Natural killer cell (primary cell): ENCODE measurements at regions not wholly inside any gene's neighbourhood (a gene's known extent, or its start where the extent isn't known, plus 50 kb on each side); places are given as distances from the start of the nearest gene placed in this dataset.

Source experiments
- ATAC-seq, 3 donors: fragments of 150-1000 bp in 2 of 3; fragments of 200-7000 bp in 1 of 3; cut with Tn5 transposase; 1 replicate in 1 of 3; 2 replicates in 2 of 3; pipeline ENCODE4 v1.10.0; 2021; ENCODE audit warnings: mild to moderate bottlenecking in 2 of 3, moderate library complexity in 2 of 3
- DNase-seq, 2 donors: peaks; one replicate each; pipeline versions ENCODE4 v3.0.0 to v3.0.0-alpha.2; 2013 to 2021; ENCODE audit warnings: mixed read lengths in 1 of 2
- H3K27ac ChIP-seq: one replicate; pipeline ENCODE4 v1.5.1; 2013; ENCODE audit warnings: mild to moderate bottlenecking, low read length
- H3K27me3 ChIP-seq: one replicate; pipeline ENCODE4 v1.6.1; 2013; ENCODE audit warnings: low read length; ENCODE audit not compliant: control insufficient read depth, insufficient read depth
- H3K36me3 ChIP-seq: one replicate; pipeline ENCODE4 v1.6.1; 2013; ENCODE audit warnings: low read length; ENCODE audit not compliant: control insufficient read depth, insufficient read depth
- H3K4me1 ChIP-seq: one replicate; pipeline ENCODE4 v1.6.1; 2013; ENCODE audit warnings: low read length; ENCODE audit not compliant: control insufficient read depth, insufficient read depth
- H3K4me3 ChIP-seq: one replicate; pipeline ENCODE4 v1.5.1; 2013; ENCODE audit warnings: low read length
- H3K9me3 ChIP-seq: one replicate; pipeline ENCODE4 v1.6.1; 2013; ENCODE audit warnings: low read length; ENCODE audit not compliant: control insufficient read depth, insufficient read depth
- H3K27ac Mint-ChIP-seq, 2 donors: one replicate each; pipeline ENCODE4 v1.8.0; 2022; ENCODE audit warnings: mild to moderate bottlenecking in 2 of 2, mixed read lengths in 2 of 2, moderate library complexity in 1 of 2
- H3K27me3 Mint-ChIP-seq, 2 donors: one replicate each; pipeline ENCODE4 v1.8.0; 2022; ENCODE audit warnings: low read depth in 2 of 2, mixed read lengths in 2 of 2
- H3K36me3 Mint-ChIP-seq: one replicate; pipeline ENCODE4 v1.8.0; 2022; ENCODE audit warnings: mixed read lengths
- H3K4me1 Mint-ChIP-seq, 2 donors: one replicate each; pipeline ENCODE4 v1.8.0; 2022; ENCODE audit warnings: mixed read lengths in 2 of 2
- H3K4me3 Mint-ChIP-seq: one replicate; pipeline ENCODE4 v1.8.0; 2022; ENCODE audit warnings: mild to moderate bottlenecking, moderate library complexity, mixed read lengths
- H3K9me3 Mint-ChIP-seq, 2 donors: one replicate each; pipeline ENCODE4 v1.8.0; 2022; ENCODE audit warnings: mixed read lengths in 2 of 2
- WGBS: methylation state at CpG from one replicate; pipeline ENCODE4 v1.1.7; 2013; ENCODE audit warnings: missing lambda C conversion rate; ENCODE audit not compliant: insufficient coverage; 5-methylcytosine and 5-hydroxymethylcytosine counted together
- intact Hi-C: fragments of 100-400 bp; cut with micrococcal nuclease; formaldehyde crosslinking; loops from one replicate; pipeline ENCODE4 v1.14.2; 2022
- TF ChIP-seq, protein P1 (sequence below): fragments of 200-600 bp; IDR thresholded peaks from one replicate; pipeline ENCODE4 v1.8.0; 2022; ENCODE audit warnings: antibody characterized with exemption

DNA sequence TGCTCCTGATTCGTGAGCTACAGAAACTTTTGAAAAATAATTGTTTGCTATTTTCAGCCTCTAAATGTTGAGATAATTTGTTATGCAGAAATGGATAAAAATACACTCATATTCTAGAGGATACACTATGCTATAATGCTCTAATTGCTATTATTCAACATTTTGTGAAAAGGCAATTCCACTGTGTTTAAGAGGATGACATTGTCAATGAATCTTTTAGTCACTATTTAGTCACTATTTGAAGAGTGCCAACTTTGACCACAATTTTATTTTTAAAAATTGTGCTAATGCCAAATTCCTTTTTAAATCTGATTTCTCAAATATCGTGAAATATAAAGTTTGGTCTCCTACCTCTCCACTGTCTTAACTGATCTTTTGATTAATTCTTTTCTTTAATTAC is 604.9 kb upstream of the KCNMB2 start:
- TF ChIP-seq, protein P1, sequence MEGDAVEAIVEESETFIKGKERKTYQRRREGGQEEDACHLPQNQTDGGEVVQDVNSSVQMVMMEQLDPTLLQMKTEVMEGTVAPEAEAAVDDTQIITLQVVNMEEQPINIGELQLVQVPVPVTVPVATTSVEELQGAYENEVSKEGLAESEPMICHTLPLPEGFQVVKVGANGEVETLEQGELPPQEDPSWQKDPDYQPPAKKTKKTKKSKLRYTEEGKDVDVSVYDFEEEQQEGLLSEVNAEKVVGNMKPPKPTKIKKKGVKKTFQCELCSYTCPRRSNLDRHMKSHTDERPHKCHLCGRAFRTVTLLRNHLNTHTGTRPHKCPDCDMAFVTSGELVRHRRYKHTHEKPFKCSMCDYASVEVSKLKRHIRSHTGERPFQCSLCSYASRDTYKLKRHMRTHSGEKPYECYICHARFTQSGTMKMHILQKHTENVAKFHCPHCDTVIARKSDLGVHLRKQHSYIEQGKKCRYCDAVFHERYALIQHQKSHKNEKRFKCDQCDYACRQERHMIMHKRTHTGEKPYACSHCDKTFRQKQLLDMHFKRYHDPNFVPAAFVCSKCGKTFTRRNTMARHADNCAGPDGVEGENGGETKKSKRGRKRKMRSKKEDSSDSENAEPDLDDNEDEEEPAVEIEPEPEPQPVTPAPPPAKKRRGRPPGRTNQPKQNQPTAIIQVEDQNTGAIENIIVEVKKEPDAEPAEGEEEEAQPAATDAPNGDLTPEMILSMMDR: no peak
- WGBS: 100% methylated on average over 2 of the region's 2 CpGs
- Histone ChIP-seq H3K27me3 (no peaks in the 10 kb centered on the region), H3K9me3 (no peaks in the 10 kb centered on the region), H3K4me3 (no peak overlapping the region), H3K36me3 (no peaks in the 10 kb centered on the region), H3K4me1 (no peaks in the 10 kb centered on the region), H3K27ac (no peak overlapping the region)
- H3K9me3 Mint-ChIP-seq: no peaks in the 10 kb centered on the region
- ATAC-seq (no peak), DNase-seq (no peak)
- peaks cover 0 to 9% of the 10 kb centered on the region in 2 donors for H3K27me3 Mint-ChIP-seq
- H3K4me3 Mint-ChIP-seq: no peak overlapping the region
- no peak overlapping the region for H3K27ac Mint-ChIP-seq
- no peaks in the 10 kb centered on the region for H3K36me3 Mint-ChIP-seq
- intact Hi-C loops: no loop called here
- no peaks in the 10 kb centered on the region for H3K4me1 Mint-ChIP-seq

DNA sequence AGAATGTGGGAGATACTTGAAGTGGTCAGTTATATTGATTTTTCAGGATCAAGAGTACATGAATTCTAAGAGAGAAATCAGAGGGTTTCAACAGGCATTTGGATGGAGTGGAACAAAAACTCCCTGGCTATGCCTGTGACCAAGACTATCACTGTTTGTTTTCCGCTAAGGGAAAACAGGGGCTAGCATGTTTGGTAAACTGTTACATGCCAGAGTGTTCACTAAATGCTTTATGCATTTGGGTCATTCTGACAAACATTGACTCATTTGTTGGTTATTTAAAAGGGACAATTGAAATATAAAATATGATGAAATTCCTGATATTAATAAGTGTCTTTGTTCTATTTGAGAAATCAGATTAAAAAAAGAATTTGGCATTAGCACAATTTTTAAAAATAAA is 603.9 kb upstream of the KCNMB2 start:
- Histone ChIP-seq H3K9me3 (no peaks in the 10 kb centered on the region), H3K27me3 (no peaks in the 10 kb centered on the region), H3K36me3 (no peaks in the 10 kb centered on the region), H3K4me3 (no peak overlapping the region), H3K4me1 (no peaks in the 10 kb centered on the region), H3K27ac (no peak overlapping the region)
- intact Hi-C loops: no loop called here
- no peak for DNase-seq
- TF ChIP-seq, protein P1: no peak
- 100% methylated on average over 1 of the region's 1 CpG for WGBS
- no peak for ATAC-seq
- H3K27me3 Mint-ChIP-seq: peaks cover 0 to 9% of the 10 kb centered on the region in 2 donors
- no peaks in the 10 kb centered on the region for H3K9me3 Mint-ChIP-seq
- H3K4me1 Mint-ChIP-seq: no peaks in the 10 kb centered on the region
- H3K4me3 Mint-ChIP-seq: no peak overlapping the region
- no peaks in the 10 kb centered on the region for H3K36me3 Mint-ChIP-seq
- no peak overlapping the region for H3K27ac Mint-ChIP-seq

DNA sequence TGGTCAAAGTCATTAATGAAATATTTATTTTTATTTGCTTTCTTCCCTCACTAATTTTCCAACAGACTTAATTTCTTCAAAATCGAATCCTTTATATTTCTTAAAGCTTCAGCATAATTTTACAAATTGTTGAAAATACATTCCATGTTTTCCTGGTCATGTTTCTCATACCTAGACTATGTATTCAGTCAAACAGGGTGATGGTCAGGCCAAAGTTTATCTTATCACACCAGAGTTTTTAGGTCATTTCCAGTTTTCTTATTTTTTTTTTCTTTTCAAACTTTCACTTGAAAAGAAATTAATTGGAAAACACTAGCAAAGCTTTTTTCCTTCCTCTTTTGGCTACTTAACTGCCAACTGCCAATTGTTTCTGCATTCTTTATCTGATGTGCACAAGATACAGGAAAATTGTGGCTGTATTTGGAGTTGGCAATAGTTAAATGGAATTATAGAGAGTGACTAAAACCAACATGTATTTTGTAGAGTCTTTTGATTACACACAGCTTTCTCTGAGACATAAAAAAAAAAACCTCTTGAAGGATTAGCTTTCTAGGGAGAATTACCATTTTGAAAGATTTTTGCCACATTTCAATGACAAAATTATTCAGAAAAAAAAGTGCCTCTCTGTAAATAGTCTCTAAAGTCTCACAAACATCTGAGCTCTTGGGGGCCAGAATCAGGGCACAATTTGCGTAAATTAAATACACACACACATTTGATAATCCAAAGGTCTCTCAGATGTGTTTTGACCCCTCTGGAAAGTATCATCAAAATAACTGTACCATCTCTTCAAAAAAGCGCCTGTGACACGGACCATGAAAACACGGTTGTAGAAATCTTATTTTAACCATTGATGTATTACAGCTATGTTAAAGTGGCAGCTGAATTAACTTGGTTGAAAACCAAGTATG is 603.2 kb upstream of the KCNMB2 start:
- H3K9me3 ChIP-seq: no peaks in the 10 kb centered on the region
- Mint-ChIP-seq H3K4me1 (no peaks in the 10 kb centered on the region), H3K9me3 (no peaks in the 10 kb centered on the region), H3K36me3 (no peaks in the 10 kb centered on the region), H3K4me3 (no peak overlapping the region), H3K27ac (no peak overlapping the region), H3K27me3 (peaks cover 0 to 9% of the 10 kb centered on the region in 2 donors)
- no peaks in the 10 kb centered on the region for H3K27me3 ChIP-seq
- H3K36me3 ChIP-seq: no peaks in the 10 kb centered on the region
- ATAC-seq (no peak), DNase-seq (no peak)
- no peak overlapping the region for H3K27ac ChIP-seq
- intact Hi-C loops: no loop called here
- no peak overlapping the region for H3K4me3 ChIP-seq
- TF ChIP-seq, protein P1: no peak
- H3K4me1 ChIP-seq: no peaks in the 10 kb centered on the region
- 60% methylated on average over 2 of the region's 5 CpGs for WGBS
